ENCODE measurements at regions not wholly inside any gene's neighbourhood (a gene's known extent, or its start where the extent isn't known, plus 50 kb on each side); places are given as distances from the start of the nearest gene placed in this dataset.

DNA sequence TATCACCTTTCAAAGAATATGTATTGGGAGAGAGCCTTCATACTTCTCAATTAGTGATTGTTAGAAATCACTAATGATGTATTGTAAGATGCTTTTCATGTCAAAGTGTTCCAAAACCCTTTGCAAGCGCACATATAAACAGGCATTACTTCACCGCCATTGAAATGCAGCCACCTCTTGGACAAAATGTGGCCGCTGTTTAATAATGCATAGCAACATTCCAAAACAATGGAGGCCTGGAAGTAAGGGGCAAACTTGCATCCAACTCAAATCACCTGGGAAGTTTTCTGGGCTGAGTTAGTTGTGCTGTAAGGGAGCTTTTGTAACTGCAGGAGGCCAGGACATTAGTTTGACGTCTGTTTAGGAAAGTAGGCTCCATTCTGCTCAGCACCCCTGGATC lies 438.1 kb downstream of the FGF9 start:
- no peaks in the 10 kb centered on the region for H4K20me1 ChIP-seq (ENCODE audit: insufficient read depth)
- H3K9me3 ChIP-seq (ENCODE audit: control insufficient read depth in 1 of 2, insufficient read depth in 1 of 2, low read depth in 1 of 2, low read length in 2 of 2), result no peaks in the 10 kb centered on the region
- H3K79me2 ChIP-seq (ENCODE audit: insufficient read depth, low read length), result no peaks in the 10 kb centered on the region
- H3K36me3 ChIP-seq (ENCODE audit: control insufficient read depth in 1 of 2, insufficient read depth in 2 of 2, low read length in 2 of 2), result no peaks in the 10 kb centered on the region
- no peak overlapping the region for H2AFZ ChIP-seq (ENCODE audit: low read depth, low read length, poor library complexity, severe bottlenecking)
- ChIA-PET CTCF (no interaction called here), RAD21 (ENCODE audit: low non-redundant PET in 1 of 2, low total read pairs in 2 of 2, uncharacterized antibody in 2 of 2, unreplicated experiment in 2 of 2) (no interaction called here), POLR2A (no interaction called here)
- no peak for ATAC-seq
- intact Hi-C loops (cut with micrococcal nuclease), result no loop called here
- DNase-seq (ENCODE audit: low read depth, low spot score), result no peak
- H3K27ac ChIP-seq (ENCODE audit: low read depth, low read length), result no peak overlapping the region
- H3K4me1 ChIP-seq (ENCODE audit: control insufficient read depth in 1 of 2, insufficient read depth in 2 of 2, low read length in 2 of 2), result peaks cover 0 to 5% of the 10 kb centered on the region in 2 experiments; a peak in 1 of 4 replicates
- no peaks in the 10 kb centered on the region for H3K9me2 ChIP-seq (ENCODE audit: insufficient read depth)
- H3K4me3 ChIP-seq (replicated peaks in 1 of 2; ENCODE audit: low read depth in 1 of 2, low read length in 2 of 2), result no peak overlapping the region
- TF ChIP-seq, protein P1, sequence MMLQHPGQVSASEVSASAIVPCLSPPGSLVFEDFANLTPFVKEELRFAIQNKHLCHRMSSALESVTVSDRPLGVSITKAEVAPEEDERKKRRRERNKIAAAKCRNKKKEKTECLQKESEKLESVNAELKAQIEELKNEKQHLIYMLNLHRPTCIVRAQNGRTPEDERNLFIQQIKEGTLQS (IDR thresholded peaks at IDR 0.05), result no peak
- TF ChIP-seq CBX3 (IDR thresholded peaks at IDR 0.05; ENCODE audit: low read depth) (no peak), POLR2AphosphoS5 (IDR thresholded peaks at IDR 0.05; ENCODE audit: low read depth, low read length) (no peak), RAD21 (IDR thresholded peaks at IDR 0.05; ENCODE audit: low read depth) (no peak), ZFX (IDR thresholded peaks at IDR 0.05) (no peak), EZH2 (IDR thresholded peaks at IDR 0.05) (no peak), ELF1 (IDR thresholded peaks at IDR 0.05; ENCODE audit: borderline replicate concordance, low read depth) (no peak), YY1 (IDR thresholded peaks at IDR 0.05; ENCODE audit: extremely low read depth, insufficient replicate concordance, low read depth, low read length) (no peak), CEBPB (IDR thresholded peaks at IDR 0.05; ENCODE audit: low read depth) (no peak), JUND (IDR thresholded peaks at IDR 0.05) (no peak), EGR1 (IDR thresholded peaks at IDR 0.05; ENCODE audit: low read depth) (no peak), ZNF274 (IDR thresholded peaks at IDR 0.05; ENCODE audit: low read depth, low read length) (no peak), FOSL1 (IDR thresholded peaks at IDR 0.05; ENCODE audit: low read depth) (no peak), POLR2A (IDR thresholded peaks at IDR 0.05; ENCODE audit: borderline replicate concordance, extremely low read depth, insufficient read depth, insufficient read length) (no peak)
- TF ChIP-seq, protein P2, sequence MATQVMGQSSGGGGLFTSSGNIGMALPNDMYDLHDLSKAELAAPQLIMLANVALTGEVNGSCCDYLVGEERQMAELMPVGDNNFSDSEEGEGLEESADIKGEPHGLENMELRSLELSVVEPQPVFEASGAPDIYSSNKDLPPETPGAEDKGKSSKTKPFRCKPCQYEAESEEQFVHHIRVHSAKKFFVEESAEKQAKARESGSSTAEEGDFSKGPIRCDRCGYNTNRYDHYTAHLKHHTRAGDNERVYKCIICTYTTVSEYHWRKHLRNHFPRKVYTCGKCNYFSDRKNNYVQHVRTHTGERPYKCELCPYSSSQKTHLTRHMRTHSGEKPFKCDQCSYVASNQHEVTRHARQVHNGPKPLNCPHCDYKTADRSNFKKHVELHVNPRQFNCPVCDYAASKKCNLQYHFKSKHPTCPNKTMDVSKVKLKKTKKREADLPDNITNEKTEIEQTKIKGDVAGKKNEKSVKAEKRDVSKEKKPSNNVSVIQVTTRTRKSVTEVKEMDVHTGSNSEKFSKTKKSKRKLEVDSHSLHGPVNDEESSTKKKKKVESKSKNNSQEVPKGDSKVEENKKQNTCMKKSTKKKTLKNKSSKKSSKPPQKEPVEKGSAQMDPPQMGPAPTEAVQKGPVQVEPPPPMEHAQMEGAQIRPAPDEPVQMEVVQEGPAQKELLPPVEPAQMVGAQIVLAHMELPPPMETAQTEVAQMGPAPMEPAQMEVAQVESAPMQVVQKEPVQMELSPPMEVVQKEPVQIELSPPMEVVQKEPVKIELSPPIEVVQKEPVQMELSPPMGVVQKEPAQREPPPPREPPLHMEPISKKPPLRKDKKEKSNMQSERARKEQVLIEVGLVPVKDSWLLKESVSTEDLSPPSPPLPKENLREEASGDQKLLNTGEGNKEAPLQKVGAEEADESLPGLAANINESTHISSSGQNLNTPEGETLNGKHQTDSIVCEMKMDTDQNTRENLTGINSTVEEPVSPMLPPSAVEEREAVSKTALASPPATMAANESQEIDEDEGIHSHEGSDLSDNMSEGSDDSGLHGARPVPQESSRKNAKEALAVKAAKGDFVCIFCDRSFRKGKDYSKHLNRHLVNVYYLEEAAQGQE (IDR thresholded peaks at IDR 0.05; ENCODE audit: low read depth), result no peak
- TF ChIP-seq, protein P3, sequence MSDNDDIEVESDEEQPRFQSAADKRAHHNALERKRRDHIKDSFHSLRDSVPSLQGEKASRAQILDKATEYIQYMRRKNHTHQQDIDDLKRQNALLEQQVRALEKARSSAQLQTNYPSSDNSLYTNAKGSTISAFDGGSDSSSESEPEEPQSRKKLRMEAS (IDR thresholded peaks at IDR 0.05), result no peak
- TF ChIP-seq, protein P4, sequence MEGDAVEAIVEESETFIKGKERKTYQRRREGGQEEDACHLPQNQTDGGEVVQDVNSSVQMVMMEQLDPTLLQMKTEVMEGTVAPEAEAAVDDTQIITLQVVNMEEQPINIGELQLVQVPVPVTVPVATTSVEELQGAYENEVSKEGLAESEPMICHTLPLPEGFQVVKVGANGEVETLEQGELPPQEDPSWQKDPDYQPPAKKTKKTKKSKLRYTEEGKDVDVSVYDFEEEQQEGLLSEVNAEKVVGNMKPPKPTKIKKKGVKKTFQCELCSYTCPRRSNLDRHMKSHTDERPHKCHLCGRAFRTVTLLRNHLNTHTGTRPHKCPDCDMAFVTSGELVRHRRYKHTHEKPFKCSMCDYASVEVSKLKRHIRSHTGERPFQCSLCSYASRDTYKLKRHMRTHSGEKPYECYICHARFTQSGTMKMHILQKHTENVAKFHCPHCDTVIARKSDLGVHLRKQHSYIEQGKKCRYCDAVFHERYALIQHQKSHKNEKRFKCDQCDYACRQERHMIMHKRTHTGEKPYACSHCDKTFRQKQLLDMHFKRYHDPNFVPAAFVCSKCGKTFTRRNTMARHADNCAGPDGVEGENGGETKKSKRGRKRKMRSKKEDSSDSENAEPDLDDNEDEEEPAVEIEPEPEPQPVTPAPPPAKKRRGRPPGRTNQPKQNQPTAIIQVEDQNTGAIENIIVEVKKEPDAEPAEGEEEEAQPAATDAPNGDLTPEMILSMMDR (IDR thresholded peaks at IDR 0.05 in 2 of 3, conservative IDR thresholded peaks at IDR 0.05 in 1 of 3; ENCODE audit: borderline replicate concordance in 1 of 3, insufficient read depth in 1 of 3, low read depth in 2 of 3, low read length in 2 of 3), result no peak
- no TSS peak for BruUV-seq (replicated peaks)
- no peak overlapping the region for H3K4me2 ChIP-seq (ENCODE audit: low read length)
- no peaks in the 10 kb centered on the region for H3K27me3 ChIP-seq (ENCODE audit: insufficient read depth, low read length)
- no peak overlapping the region for H3K9ac ChIP-seq (ENCODE audit: low read length)

Measured in HCT116 (cell line).